ENCODE measurements at regions not wholly inside any gene's neighbourhood (a gene's known extent, or its start where the extent isn't known, plus 50 kb on each side); places are given as distances from the start of the nearest gene placed in this dataset.
"Not testable (repeated sequence)": the region's sequence is repeated elsewhere in the genome, so short reads cannot be mapped to it uniquely, and the experiment has no call there.

DNA sequence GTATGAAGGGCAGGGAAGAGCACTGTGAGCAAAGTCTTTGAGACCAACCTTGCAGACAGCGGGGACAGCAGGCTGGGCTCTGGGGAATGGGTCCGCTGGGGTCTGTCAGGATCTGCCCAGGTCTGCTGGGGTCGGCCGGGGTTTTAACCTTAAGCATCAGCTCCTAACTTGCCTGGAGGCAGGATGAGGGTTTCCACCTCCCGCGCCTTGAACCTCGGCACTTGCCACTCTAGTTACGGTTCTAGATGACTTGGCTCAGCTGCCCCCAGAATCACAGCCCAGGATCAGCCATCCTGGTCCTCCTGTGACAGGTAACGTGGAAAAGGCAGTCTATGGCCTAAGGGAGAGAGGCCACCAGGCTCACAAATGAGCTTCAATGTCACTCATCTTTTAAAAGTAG, 50.4 kb upstream of the CACUL1 start:
- DNase-seq = no peak

- DNase-seq = no peak
These were observed 52.9 kb upstream of the CACUL1 start for GRCh38 chr10:118807512-118808305.

GRCh38 chr10:118808601-118809356, 54.0 kb upstream of the CACUL1 start:
- DNase-seq = peak in 1 of 2 experiments; percentile 4

GRCh38 chr10:118809357-118810220, 54.8 kb upstream of the CACUL1 start:
- peak in 1 of 2 experiments; percentile 5 for DNase-seq

DNA sequence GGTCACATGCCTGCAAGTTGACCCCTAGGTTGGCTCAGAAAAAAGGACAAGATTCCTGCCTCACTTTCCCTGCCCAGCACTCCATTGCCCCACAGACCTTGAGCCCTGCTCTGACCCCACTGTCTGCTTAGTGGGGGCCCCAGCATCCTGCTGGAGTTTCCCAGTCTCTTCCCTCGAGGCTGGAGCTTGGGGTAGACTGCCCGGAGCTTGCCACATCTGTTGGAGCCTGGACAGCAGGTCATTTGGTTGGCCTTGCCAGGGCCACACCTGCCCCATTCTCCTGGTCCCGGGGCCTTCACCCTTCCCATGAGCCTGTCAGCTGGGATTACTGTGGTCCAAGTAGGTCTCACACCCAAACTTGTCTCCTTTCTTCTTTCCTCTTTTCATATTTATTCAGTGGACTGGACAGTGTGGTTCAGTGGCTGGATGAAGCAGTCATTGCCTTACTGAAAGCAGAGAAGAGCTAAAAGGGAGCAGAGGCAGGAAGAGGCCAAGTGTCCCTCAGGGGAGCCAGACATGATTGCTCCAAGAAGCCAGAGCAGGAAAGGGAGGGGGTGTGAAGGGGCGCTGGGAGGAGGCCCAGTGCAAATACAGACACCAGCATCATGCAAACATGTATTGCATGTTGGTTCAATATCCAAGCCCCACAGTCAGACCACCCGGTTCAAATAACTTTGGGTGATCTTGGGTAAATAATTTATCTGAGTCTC, 56.2 kb upstream of the CACUL1 start:
- no peak for DNase-seq

GRCh38 chr10:118811675-118812392, 57.1 kb upstream of the CACUL1 start:
- DNase-seq = no peak

GRCh38 chr10:118812393-118812740, 57.6 kb upstream of the CACUL1 start:
- DNase-seq = no peak

DNA sequence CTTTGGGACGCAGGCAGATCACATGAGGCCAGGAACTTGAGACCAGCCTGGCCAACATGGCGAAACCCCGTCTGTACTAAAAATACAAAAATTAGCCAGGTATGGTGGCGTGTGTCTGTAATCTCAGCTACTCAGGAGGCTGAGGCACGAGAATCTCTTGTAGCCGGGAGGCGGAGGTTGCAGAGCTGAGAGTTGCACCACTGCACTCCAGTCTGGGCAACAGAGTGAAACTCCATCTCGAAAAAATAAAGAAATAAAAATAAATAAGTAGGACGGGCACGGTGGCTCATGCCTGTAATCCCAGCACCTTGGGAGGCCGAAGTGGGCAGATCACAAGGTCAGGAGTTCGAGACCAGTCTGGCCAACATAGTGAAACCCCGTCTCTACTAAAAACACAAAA, 58.2 kb upstream of the CACUL1 start:
- peak in 1 of 2 experiments; percentile 1 for DNase-seq

DNA sequence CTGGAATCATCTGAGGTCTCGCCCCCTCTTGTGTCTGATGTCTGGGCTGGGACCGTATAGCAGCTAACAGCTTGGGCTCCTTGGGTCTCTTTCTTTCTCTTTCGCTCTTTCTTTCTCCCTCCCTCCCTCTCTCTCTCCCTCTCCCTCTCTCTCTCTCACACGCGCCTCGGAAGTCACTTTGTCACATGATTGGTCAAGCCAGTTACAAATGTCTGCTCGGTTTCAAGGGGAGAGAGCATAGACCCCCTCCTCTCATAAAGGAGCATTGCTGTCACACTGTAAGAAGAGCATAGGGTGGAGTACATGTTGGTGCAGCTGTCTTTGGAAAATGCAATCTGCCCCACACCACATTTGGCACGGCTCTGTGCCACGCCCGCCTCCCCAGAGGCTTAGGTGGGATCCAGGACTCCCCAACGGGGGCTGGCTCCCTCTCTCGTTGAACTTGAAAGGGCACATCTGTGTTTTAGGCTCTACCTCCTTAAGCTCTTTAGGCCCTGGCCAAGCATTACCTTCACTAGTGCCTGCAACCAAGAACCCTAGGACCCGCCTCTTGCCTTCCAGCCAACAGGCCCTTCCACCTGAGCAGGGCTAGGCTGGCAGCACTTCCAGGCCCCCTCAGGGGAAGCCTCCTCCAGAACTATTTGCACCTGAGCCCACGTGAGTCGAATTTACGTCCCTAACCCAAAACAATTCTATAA, 61.9 kb upstream of the CACUL1 start:
- DNase-seq = no peak

DNA sequence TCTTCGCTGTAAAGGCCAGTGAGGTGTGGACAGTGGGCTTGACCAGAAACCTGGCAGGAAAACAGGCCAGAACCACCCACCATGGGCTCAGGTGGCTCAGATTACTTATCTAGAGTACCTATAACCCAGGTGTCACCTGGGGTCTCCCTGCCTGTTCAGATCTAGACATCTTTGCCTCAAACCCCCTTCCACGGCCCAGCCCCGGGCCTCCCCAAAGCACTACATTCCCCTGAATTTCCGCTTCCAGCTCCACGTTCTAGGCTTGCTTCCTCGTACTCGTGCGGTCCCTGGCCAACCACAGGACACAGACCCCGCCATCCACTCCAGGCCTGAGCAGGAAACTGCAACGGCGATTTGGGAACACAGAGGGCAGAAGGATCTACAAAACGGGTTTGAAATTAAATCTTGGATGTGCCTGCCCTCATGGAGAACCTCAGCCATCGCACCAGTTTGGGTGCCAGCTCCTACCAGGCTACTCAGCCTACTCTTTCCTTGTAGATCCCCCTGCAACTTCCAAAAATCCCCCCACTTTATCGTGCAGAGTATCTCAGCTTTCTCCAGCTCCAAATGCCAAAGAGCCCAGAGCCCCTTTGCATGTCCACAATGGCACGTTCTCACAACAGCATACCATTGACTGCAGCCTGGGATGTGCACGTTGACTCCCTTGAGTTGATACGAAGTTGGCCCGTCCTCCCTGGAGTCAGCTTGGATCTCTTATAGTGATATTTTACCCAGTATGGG, 62.7 kb upstream of the CACUL1 start:
- DNase-seq = no peak

- DNase-seq = no peak
These were observed 64.0 kb upstream of the CACUL1 start for GRCh38 chr10:118818621-118819221.

GRCh38 chr10:118820326-118821116, 65.8 kb upstream of the CACUL1 start:
- no peak for DNase-seq

- no peak for DNase-seq
These were observed 68.6 kb upstream of the CACUL1 start for GRCh38 chr10:118823256-118823907.

GRCh38 chr10:118827053-118827452, 72.3 kb upstream of the CACUL1 start:
- no peak for DNase-seq

DNA sequence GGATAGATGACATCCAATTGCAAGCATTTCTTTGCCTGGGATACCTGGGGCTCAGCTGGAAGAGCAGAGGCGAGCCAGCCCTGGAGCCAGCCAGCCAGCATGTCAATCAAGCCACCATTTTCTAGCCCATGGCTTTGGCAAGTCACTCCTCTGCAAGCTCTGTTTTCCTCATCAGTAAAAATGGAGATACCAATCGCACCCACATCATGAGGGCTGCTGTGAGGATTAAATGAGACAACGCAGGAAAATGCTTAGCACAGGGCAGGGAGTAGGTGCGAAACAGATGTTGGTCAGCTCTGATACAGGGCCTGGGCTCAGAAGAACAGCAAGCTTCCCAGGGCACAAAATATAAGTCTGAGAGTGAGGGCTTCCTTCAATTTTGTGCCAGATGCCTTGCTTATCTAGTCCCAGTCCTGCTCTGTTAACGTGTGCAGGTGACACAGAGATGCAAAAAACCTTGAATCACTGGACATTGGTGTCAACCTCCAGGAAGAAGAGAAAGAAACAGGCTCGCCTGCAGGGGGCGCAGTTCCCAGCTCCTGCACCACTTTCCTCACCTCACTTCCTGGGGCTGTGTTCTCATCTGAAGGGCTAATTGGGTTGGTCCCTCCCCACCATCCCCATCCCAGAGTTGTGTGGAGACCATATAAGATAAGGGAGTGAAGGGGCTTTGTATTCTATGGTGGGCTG, 72.8 kb upstream of the CACUL1 start:
- DNase-seq = peak in 1 of 2 experiments; percentile 23

DNA sequence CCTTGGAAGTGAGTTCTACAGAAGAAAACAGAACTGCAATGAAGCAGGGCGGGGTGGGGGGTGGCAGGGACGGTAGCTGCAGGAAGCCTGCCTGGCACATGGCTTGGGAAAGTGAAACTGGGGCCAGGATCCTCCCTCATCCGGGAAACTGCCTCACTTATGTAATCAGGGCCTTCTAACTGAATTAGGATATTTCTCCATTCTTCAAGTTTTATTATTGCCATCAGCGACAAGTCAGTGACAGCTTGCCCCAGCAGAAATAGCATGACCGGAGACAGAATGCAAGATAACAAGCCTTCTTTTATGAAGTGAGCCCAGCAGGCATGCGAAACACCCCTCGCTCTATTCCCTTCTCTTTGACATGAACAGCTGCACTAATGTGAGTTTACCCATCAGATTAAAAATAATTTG, 77.5 kb upstream of the CACUL1 start:
- DNase-seq = no peak

DNA sequence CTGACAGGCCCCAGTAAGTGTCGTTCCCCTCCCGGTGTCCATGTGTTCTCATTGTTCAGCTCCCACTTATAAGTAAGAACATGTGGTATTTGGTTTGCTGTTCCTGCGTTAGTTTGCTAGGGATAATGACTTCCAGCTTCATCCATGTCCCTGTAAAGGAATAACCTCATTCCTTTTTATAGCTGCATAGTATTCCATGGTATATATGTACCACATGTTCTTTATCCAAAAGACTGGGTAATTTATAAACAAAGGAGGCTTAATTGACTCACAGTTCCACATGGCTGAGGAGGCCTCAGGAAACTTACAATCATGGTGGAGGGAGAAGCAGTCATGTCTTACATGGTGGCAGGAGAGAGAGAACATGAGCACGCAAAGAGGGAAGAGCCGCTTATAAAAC, 79.6 kb upstream of the CACUL1 start:
- DNase-seq = not testable (repeated sequence)

- no peak for DNase-seq
These were observed 81.0 kb upstream of the CACUL1 start for GRCh38 chr10:118835682-118836326.

Measured in activated T-cell treated with anti-CD3 and anti-CD28 coated beads, Interleukin-2, amount 50 U/mL, for 48 hours (primary cell).